ENCODE measurements at regions not wholly inside any gene's neighbourhood (a gene's known extent, or its start where the extent isn't known, plus 50 kb on each side); places are given as distances from the start of the nearest gene placed in this dataset.

GRCh38 chr6:82720992-82721391, 344.6 kb downstream of the UBE3D start:
- H3K4me1 ChIP-seq, result no peaks in the 10 kb centered on the region
- H3K4me3 ChIP-seq, result no peak overlapping the region
- H3K27ac ChIP-seq, result no peak overlapping the region
- WGBS, 2 donors, result 81 to 91% methylated on average over 4 of the region's 4 CpGs
- no peaks in the 10 kb centered on the region for H3K36me3 ChIP-seq (ENCODE audit: low read depth, missing control alignments)
- no peak for TF ChIP-seq POLR2A (IDR thresholded peaks at IDR 0.05)
- TF ChIP-seq, protein P1, sequence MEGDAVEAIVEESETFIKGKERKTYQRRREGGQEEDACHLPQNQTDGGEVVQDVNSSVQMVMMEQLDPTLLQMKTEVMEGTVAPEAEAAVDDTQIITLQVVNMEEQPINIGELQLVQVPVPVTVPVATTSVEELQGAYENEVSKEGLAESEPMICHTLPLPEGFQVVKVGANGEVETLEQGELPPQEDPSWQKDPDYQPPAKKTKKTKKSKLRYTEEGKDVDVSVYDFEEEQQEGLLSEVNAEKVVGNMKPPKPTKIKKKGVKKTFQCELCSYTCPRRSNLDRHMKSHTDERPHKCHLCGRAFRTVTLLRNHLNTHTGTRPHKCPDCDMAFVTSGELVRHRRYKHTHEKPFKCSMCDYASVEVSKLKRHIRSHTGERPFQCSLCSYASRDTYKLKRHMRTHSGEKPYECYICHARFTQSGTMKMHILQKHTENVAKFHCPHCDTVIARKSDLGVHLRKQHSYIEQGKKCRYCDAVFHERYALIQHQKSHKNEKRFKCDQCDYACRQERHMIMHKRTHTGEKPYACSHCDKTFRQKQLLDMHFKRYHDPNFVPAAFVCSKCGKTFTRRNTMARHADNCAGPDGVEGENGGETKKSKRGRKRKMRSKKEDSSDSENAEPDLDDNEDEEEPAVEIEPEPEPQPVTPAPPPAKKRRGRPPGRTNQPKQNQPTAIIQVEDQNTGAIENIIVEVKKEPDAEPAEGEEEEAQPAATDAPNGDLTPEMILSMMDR (IDR thresholded peaks at IDR 0.05), result no peak
- no peak for DNase-seq
- no peaks in the 10 kb centered on the region for H3K27me3 ChIP-seq
- H3K9me3 ChIP-seq, result no peaks in the 10 kb centered on the region
- intact Hi-C loops (cut with DNase I; ENCODE audit: low total_unique reads), result no loop called here

DNA sequence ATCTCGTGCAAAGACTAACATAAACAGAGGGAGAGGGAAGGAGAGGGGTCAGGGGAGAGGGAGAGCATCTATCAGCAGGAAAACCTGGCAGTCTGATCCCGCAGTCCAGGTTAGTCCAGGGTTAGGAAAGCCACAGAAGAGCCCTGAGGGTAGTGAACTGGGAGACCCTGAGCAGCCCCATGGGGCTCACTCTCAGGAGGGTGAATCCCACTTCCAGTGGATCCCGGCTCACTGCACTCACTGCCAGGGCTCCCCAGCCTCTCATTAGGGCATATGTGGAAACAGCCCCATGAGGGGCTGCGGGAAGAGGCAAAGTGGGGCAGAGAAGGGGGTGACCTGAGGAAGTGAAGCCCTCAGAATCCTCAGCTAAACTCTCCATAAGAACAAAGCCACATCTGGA, 329.9 kb downstream of the UBE3D start:
- no peak for DNase-seq
- TF ChIP-seq, protein P1 (IDR thresholded peaks at IDR 0.05), result no peak
- TF ChIP-seq POLR2A (IDR thresholded peaks at IDR 0.05), result no peak
- Histone ChIP-seq H3K36me3 (ENCODE audit: low read depth, missing control alignments) (no peaks in the 10 kb centered on the region), H3K9me3 (no peaks in the 10 kb centered on the region), H3K4me3 (no peak overlapping the region), H3K27ac (no peak overlapping the region), H3K4me1 (no peaks in the 10 kb centered on the region), H3K27me3 (no peaks in the 10 kb centered on the region)
- intact Hi-C loops (cut with DNase I; ENCODE audit: low total_unique reads), result no loop called here
- 86% methylated on average over 4 of the region's 4 CpGs for WGBS, 2 donors

DNA sequence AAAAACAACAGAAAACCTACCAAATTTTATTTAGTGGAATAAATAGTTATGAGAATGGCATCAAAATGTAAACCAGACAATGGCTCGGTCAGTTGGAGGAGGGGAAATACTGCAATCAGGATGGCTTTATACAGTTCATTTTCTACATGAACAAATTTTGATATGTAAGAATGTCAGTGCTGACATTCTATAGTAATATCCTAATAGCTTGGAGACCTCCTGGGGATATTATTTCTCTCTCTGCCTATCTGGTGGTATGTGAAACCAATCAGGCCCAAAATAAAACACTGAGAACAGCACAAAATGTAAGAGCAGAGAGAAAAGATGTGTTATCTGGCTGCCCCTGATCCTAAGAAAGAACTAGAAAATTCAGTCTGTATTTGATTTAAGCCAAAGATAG, 327.7 kb downstream of the UBE3D start:
- no peak for DNase-seq

DNA sequence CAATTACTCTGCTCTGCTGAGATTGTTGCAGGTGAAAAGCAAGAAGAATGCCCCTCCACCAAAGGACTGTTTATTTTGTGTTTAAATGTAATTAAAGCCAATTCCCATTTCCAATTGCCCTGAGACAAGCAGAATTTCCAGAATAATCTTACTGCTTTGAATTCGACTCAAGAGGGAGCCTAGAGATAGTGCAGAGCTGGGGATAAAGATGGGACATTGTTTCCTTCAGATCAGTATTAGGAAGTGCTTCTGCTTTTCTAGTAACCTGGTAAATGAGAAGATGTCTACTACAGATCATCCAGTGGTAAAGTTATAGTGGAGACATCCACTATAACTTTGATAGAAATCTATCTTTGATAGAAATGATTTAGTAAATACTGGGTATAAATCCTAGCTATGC, 326.9 kb downstream of the UBE3D start:
- TF ChIP-seq, protein P1 (IDR thresholded peaks at IDR 0.05), result no peak
- no peak for TF ChIP-seq POLR2A (IDR thresholded peaks at IDR 0.05)
- Histone ChIP-seq H3K27ac (no peak overlapping the region), H3K4me1 (no peaks in the 10 kb centered on the region), H3K27me3 (no peaks in the 10 kb centered on the region), H3K36me3 (ENCODE audit: low read depth, missing control alignments) (no peaks in the 10 kb centered on the region), H3K4me3 (no peak overlapping the region), H3K9me3 (no peaks in the 10 kb centered on the region)
- no peak for DNase-seq
- intact Hi-C loops (cut with DNase I; ENCODE audit: low total_unique reads), result no loop called here
- WGBS, 2 donors, result 34 to 50% methylated on average over 1 of the region's 1 CpG

More for the DNA sequence above, 327.7 kb downstream of the UBE3D start:
- intact Hi-C loops (cut with DNase I; ENCODE audit: low total_unique reads), result no loop called here
- TF ChIP-seq, protein P1 (IDR thresholded peaks at IDR 0.05), result no peak
- TF ChIP-seq POLR2A (IDR thresholded peaks at IDR 0.05), result no peak
- WGBS, 2 donors, result 91 to 93% methylated on average over 1 of the region's 1 CpG
- Histone ChIP-seq H3K27me3 (no peaks in the 10 kb centered on the region), H3K36me3 (ENCODE audit: low read depth, missing control alignments) (no peaks in the 10 kb centered on the region), H3K27ac (no peak overlapping the region), H3K4me3 (no peak overlapping the region), H3K9me3 (no peaks in the 10 kb centered on the region), H3K4me1 (no peaks in the 10 kb centered on the region)

GRCh38 chr6:82739303-82739702, 326.3 kb downstream of the UBE3D start:
- WGBS, 2 donors, result 19 to 21% methylated on average over 1 of the region's 1 CpG
- no peak for DNase-seq
- no peaks in the 10 kb centered on the region for H3K27me3 ChIP-seq

More at GRCh38 chr6:82739303-82739702, 326.3 kb downstream of the UBE3D start:
- no peak overlapping the region for H3K4me3 ChIP-seq
- TF ChIP-seq, protein P1 (IDR thresholded peaks at IDR 0.05), result no peak
- no peak for TF ChIP-seq POLR2A (IDR thresholded peaks at IDR 0.05)
- no peaks in the 10 kb centered on the region for H3K36me3 ChIP-seq (ENCODE audit: low read depth, missing control alignments)
- H3K27ac ChIP-seq, result no peak overlapping the region
- no peaks in the 10 kb centered on the region for H3K9me3 ChIP-seq
- intact Hi-C loops (cut with DNase I; ENCODE audit: low total_unique reads), result no loop called here
- no peaks in the 10 kb centered on the region for H3K4me1 ChIP-seq
